22Rv1 (cell line): ENCODE measurements at regions not wholly inside any gene's neighbourhood (a gene's known extent, or its start where the extent isn't known, plus 50 kb on each side); places are given as distances from the start of the nearest gene placed in this dataset.
"Not testable (repeated sequence)": the region's sequence is repeated elsewhere in the genome, so short reads cannot be mapped to it uniquely, and the experiment has no call there.

Source experiments
- CTCF ChIP-seq: fragments of 450-650 bp; IDR thresholded peaks from 2 replicates; pipeline ENCODE4 v1.5.1; 2017; ENCODE audit warnings: mild to moderate bottlenecking
- ZFX ChIP-seq: fragments of 450-650 bp; IDR thresholded peaks from 2 replicates; pipeline ENCODE4 v1.6.1; 2017; ENCODE audit warnings: antibody characterized with exemption, borderline replicate concordance

GRCh38 chr1:120513531-120513930 is 98.7 kb downstream of the NBPF8 start:
- not testable (repeated sequence) for TF ChIP-seq CTCF, ZFX
